ENCODE measurements at regions not wholly inside any gene's neighbourhood (a gene's known extent, or its start where the extent isn't known, plus 50 kb on each side); places are given as distances from the start of the nearest gene placed in this dataset.

DNA sequence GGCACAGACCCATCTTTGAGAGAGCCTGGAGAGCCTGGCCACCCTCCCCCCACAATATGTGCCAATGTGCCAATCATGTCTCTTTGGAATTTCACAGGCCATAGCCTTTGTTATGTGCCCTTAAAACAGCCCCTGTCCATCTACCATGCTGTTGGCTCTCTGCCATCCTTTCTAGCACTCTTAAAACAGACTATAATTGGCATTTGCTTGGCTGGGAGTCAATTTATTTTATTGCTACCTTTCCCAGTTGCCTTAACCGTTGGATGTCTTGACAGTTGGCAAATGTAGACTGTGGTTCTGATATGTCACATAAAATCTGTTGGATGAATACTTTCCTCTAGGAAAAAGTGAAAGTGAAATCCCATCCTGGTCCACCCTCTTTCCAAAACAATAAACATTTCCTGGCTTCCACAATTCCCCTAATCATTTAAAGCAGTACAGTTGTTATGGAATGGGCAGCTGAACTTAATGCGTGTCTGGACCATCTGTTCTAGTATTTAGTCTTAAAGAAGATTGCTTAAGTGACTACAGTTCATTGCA lies 394.0 kb downstream of the KCNJ2 start:
- 1 to 8% (median 3%) methylated on average over 2 of the region's 2 CpGs for WGBS, 3 donors
- Histone ChIP-seq H3K9me3 (no peaks in the 10 kb centered on the region), H3K4me3 (no peak overlapping the region), H3K4me1 (ENCODE audit: insufficient read depth) (peaks cover 3% of the 10 kb centered on the region), H3K36me3 (no peaks in the 10 kb centered on the region), H3K27me3 (no peaks in the 10 kb centered on the region), H3K27ac (no peak overlapping the region)
- intact Hi-C loops (cut with DNase I): no loop called here
- no peak for DNase-seq
- no peak for TF ChIP-seq EP300 (IDR thresholded peaks at IDR 0.05)
- TF ChIP-seq, protein P1, sequence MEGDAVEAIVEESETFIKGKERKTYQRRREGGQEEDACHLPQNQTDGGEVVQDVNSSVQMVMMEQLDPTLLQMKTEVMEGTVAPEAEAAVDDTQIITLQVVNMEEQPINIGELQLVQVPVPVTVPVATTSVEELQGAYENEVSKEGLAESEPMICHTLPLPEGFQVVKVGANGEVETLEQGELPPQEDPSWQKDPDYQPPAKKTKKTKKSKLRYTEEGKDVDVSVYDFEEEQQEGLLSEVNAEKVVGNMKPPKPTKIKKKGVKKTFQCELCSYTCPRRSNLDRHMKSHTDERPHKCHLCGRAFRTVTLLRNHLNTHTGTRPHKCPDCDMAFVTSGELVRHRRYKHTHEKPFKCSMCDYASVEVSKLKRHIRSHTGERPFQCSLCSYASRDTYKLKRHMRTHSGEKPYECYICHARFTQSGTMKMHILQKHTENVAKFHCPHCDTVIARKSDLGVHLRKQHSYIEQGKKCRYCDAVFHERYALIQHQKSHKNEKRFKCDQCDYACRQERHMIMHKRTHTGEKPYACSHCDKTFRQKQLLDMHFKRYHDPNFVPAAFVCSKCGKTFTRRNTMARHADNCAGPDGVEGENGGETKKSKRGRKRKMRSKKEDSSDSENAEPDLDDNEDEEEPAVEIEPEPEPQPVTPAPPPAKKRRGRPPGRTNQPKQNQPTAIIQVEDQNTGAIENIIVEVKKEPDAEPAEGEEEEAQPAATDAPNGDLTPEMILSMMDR (IDR thresholded peaks at IDR 0.05): no peak
- no peak for TF ChIP-seq POLR2A (IDR thresholded peaks at IDR 0.05)

GRCh38 chr17:70564006-70564620 lies 394.8 kb downstream of the KCNJ2 start:
- WGBS, 3 donors: 56 to 61% (median 61%) methylated on average over 2 of the region's 2 CpGs
- intact Hi-C loops (cut with DNase I): no loop called here
- H3K27ac ChIP-seq: no peak overlapping the region
- H3K36me3 ChIP-seq: no peaks in the 10 kb centered on the region
- no peaks in the 10 kb centered on the region for H3K9me3 ChIP-seq
- TF ChIP-seq POLR2A (IDR thresholded peaks at IDR 0.05): no peak
- TF ChIP-seq, protein P1 (IDR thresholded peaks at IDR 0.05): no peak
- TF ChIP-seq EP300 (IDR thresholded peaks at IDR 0.05): no peak
- no peak overlapping the region for H3K4me3 ChIP-seq
- H3K27me3 ChIP-seq: no peaks in the 10 kb centered on the region
- peaks cover 3% of the 10 kb centered on the region for H3K4me1 ChIP-seq (ENCODE audit: insufficient read depth)
- no peak for DNase-seq

- H3K9me3 ChIP-seq: no peaks in the 10 kb centered on the region
- H3K27me3 ChIP-seq: no peaks in the 10 kb centered on the region
- DNase-seq: no peak
- H3K4me3 ChIP-seq: no peak overlapping the region
- no peaks in the 10 kb centered on the region for H3K4me1 ChIP-seq (ENCODE audit: insufficient read depth)
- no peak for TF ChIP-seq EP300 (IDR thresholded peaks at IDR 0.05)
- TF ChIP-seq POLR2A (IDR thresholded peaks at IDR 0.05): no peak
- TF ChIP-seq, protein P1 (IDR thresholded peaks at IDR 0.05): no peak
- intact Hi-C loops (cut with DNase I): no loop called here
- 41 to 60% (median 57%) methylated on average over 1 of the region's 1 CpG for WGBS, 3 donors
- H3K27ac ChIP-seq: no peak overlapping the region
- no peaks in the 10 kb centered on the region for H3K36me3 ChIP-seq
Measured at GRCh38 chr17:70569128-70569527, 399.8 kb downstream of the KCNJ2 start.

GRCh38 chr17:70577456-70577855 lies 408.1 kb downstream of the KCNJ2 start:
- Histone ChIP-seq H3K36me3 (no peaks in the 10 kb centered on the region), H3K27ac (no peak overlapping the region), H3K9me3 (no peaks in the 10 kb centered on the region), H3K27me3 (no peaks in the 10 kb centered on the region), H3K4me1 (ENCODE audit: insufficient read depth) (no peaks in the 10 kb centered on the region), H3K4me3 (no peak overlapping the region)
- intact Hi-C loops (cut with DNase I): loop anchor here in 1 of 4 donors (5.0 kb wide), 1 partner anchor 720 kb away; no protein-coding TSS in a partner anchor
- WGBS, 3 donors: 92 to 94% (median 92%) methylated on average over 20 of the region's 20 CpGs
- DNase-seq: no peak
- TF ChIP-seq POLR2A (IDR thresholded peaks at IDR 0.05) (no peak), EP300 (IDR thresholded peaks at IDR 0.05) (no peak)
- TF ChIP-seq, protein P1 (IDR thresholded peaks at IDR 0.05): no peak

Data from ovary (tissue), 7 donors.